DOHH2 (cell line): ENCODE measurements at regions not wholly inside any gene's neighbourhood (a gene's known extent, or its start where the extent isn't known, plus 50 kb on each side); places are given as distances from the start of the nearest gene placed in this dataset.

Experiments
- H3F3A ChIP-seq: fragments of 200-600 bp; sonication (generic), shearing (Covaris generic); 2 replicates; pipeline ENCODE4 v1.6.0; 2016; ENCODE audit warnings: antibody characterized with exemption, mild to moderate bottlenecking; ENCODE audit not compliant: control insufficient read depth, insufficient read depth
- H3K27ac ChIP-seq: fragments of 200-600 bp; sonication (generic); 2 replicates; pipeline ENCODE4 v1.5.1; 2014; ENCODE audit warnings: low read depth, mild to moderate bottlenecking, low read length, moderate library complexity
- H3K27me3 ChIP-seq: fragments of 200-600 bp; sonication (generic); 2 replicates; pipeline ENCODE4 v1.6.1; 2014; ENCODE audit warnings: mild to moderate bottlenecking, low read length, mixed read lengths; ENCODE audit not compliant: control insufficient read depth
- H3K36me3 ChIP-seq: fragments of 200-600 bp; sonication (generic); 2 replicates; pipeline ENCODE4 v1.6.1; 2014; ENCODE audit warnings: mild to moderate bottlenecking, low read length, moderate library complexity, mixed read lengths; ENCODE audit not compliant: control insufficient read depth
- H3K4me1 ChIP-seq: fragments of 200-600 bp; sonication (generic); 2 replicates; pipeline ENCODE4 v1.6.1; 2014; ENCODE audit warnings: mild to moderate bottlenecking, low read length, mixed read lengths; ENCODE audit not compliant: control insufficient read depth
- H3K4me2 ChIP-seq: fragments of 200-600 bp; sonication (generic); 2 replicates; pipeline ENCODE4 v1.6.0; 2014; ENCODE audit warnings: mild to moderate bottlenecking, low read length, moderate library complexity
- H3K4me3 ChIP-seq: fragments of 200-600 bp; sonication (generic); 2 replicates; pipeline ENCODE4 v1.5.1; 2014; ENCODE audit warnings: mild to moderate bottlenecking, low read length, mixed read lengths
- H3K79me2 ChIP-seq: fragments of 200-600 bp; sonication (generic); 2 replicates; pipeline ENCODE4 v1.6.1; 2014; ENCODE audit warnings: mild to moderate bottlenecking, low read length, mixed read lengths; ENCODE audit not compliant: control insufficient read depth
- H3K9me2 ChIP-seq: fragments of 200-600 bp; sonication (generic); replicated peaks from 2 replicates; pipeline ENCODE4 v1.6.1; 2014; ENCODE audit warnings: mild to moderate bottlenecking, low read length, mixed read lengths; ENCODE audit not compliant: control insufficient read depth
- H3K9me3 ChIP-seq: fragments of 200-600 bp; sonication (generic); 2 replicates; pipeline ENCODE4 v1.6.1; 2014; ENCODE audit warnings: antibody characterized with exemption, low read length, mixed read lengths; ENCODE audit not compliant: control insufficient read depth, insufficient read depth
- H4K20me1 ChIP-seq: fragments of 200-600 bp; sonication (generic); 2 replicates; pipeline ENCODE4 v1.6.0; 2014; ENCODE audit warnings: low read depth, mild to moderate bottlenecking, antibody characterized with exemption, low read length, moderate library complexity; ENCODE audit not compliant: control insufficient read depth, insufficient read depth
- EZH2phosphoT487 ChIP-seq: fragments of 200-600 bp; sonication (generic); IDR thresholded peaks from 2 replicates; pipeline ENCODE4 v1.6.1; 2017; ENCODE audit warnings: borderline replicate concordance, mild to moderate bottlenecking, antibody characterized with exemption, low read length, moderate library complexity, mixed read lengths
- TF ChIP-seq, protein P1 (sequence below): fragments of 200-600 bp; sonication (generic); IDR thresholded peaks from one replicate; pipeline ENCODE4 v1.5.1; 2014; ENCODE audit warnings: antibody characterized with exemption, mild to moderate bottlenecking, low read depth, low read length; ENCODE audit not compliant: poor library complexity, severe bottlenecking

DNA sequence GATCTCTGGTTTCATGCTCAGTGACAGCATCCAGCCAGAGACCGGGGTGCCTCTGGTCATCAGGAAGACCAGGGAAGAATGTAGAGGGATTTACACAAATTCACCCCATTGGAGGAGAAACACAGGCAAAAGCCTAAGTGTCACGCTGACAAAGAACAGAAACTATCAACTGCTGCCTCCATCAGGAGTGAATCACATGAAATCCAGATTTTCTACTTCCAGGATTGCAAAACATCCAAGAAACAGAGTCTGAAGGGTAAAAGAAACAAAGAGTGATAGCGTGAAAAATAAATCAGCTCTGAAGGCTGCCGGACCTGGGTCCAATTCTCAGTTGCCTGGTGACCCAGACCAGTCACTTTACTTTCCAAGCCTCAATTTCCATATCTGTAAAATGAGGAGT is 136.1 kb upstream of the MAP1LC3B2 start:
- TF ChIP-seq EZH2phosphoT487: no peak
- TF ChIP-seq, protein P1, sequence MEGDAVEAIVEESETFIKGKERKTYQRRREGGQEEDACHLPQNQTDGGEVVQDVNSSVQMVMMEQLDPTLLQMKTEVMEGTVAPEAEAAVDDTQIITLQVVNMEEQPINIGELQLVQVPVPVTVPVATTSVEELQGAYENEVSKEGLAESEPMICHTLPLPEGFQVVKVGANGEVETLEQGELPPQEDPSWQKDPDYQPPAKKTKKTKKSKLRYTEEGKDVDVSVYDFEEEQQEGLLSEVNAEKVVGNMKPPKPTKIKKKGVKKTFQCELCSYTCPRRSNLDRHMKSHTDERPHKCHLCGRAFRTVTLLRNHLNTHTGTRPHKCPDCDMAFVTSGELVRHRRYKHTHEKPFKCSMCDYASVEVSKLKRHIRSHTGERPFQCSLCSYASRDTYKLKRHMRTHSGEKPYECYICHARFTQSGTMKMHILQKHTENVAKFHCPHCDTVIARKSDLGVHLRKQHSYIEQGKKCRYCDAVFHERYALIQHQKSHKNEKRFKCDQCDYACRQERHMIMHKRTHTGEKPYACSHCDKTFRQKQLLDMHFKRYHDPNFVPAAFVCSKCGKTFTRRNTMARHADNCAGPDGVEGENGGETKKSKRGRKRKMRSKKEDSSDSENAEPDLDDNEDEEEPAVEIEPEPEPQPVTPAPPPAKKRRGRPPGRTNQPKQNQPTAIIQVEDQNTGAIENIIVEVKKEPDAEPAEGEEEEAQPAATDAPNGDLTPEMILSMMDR: no peak

DNA sequence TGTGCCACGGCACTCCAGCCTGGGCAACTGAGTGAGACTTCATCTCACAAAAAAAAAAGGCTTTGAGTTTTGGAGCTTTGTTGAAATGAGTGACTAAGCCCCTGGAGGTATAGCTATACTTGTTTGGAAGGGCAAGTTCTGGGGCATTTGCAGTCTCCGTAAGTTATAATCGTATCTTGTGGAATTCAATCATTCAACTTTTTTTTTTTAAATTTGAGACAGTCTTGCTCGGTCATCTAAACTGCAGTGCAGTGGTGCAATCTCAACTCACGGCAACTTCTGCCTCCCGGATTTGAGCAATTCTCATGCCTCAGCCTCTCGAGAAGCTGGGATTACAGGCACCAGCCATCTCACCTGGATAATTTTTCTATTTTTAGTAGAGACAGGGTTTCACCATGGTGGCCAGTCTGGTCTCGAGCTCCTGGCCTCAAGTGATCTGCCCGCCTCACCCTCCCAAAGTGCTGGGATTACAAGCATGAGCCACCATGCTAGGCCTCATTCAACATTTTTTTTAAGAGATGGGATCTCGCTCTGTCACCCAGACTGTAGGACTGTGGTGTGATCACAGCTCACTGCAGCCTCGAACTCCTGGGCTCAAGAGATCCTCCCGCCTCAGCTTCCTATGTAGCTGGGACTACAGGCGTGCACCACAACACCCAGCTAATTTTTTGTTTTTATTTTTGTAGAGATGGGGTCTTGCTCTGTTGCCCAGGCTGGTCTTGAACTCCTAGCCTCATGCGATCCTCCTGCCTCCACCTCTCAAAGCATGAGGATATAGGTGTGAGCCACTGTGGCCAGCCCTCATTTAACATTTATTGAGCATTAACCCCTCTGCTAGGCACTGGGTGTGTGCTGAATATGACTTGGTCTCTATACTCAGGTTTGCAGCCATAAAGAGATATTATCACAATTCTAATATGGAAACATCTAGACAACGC is 133.7 kb upstream of the MAP1LC3B2 start:
- Histone ChIP-seq H3K9me2 (no peaks in the 10 kb centered on the region), H3K9me3 (no peaks in the 10 kb centered on the region; the same call in 1 of the 2 replicates), H4K20me1 (no peaks in the 10 kb centered on the region), H3K79me2 (no peaks in the 10 kb centered on the region), H3K27me3 (no peaks in the 10 kb centered on the region), H3F3A (no peaks in the 10 kb centered on the region), H3K4me1 (no peaks in the 10 kb centered on the region), H3K4me3 (no peak overlapping the region), H3K27ac (no peak overlapping the region), H3K4me2 (no peak overlapping the region), H3K36me3 (no peaks in the 10 kb centered on the region)
- TF ChIP-seq EZH2phosphoT487: no peak
- TF ChIP-seq, protein P1: no peak

More for the DNA sequence above, 136.1 kb upstream of the MAP1LC3B2 start:
- Histone ChIP-seq H3K4me1 (no peaks in the 10 kb centered on the region), H3K9me2 (no peaks in the 10 kb centered on the region), H3K36me3 (no peaks in the 10 kb centered on the region), H3K79me2 (no peaks in the 10 kb centered on the region), H3K4me2 (no peak overlapping the region), H3K27me3 (no peaks in the 10 kb centered on the region), H3K27ac (no peak overlapping the region), H3K9me3 (no peaks in the 10 kb centered on the region; the same call in 1 of the 2 replicates), H4K20me1 (no peaks in the 10 kb centered on the region), H3F3A (no peaks in the 10 kb centered on the region), H3K4me3 (no peak overlapping the region)

DNA sequence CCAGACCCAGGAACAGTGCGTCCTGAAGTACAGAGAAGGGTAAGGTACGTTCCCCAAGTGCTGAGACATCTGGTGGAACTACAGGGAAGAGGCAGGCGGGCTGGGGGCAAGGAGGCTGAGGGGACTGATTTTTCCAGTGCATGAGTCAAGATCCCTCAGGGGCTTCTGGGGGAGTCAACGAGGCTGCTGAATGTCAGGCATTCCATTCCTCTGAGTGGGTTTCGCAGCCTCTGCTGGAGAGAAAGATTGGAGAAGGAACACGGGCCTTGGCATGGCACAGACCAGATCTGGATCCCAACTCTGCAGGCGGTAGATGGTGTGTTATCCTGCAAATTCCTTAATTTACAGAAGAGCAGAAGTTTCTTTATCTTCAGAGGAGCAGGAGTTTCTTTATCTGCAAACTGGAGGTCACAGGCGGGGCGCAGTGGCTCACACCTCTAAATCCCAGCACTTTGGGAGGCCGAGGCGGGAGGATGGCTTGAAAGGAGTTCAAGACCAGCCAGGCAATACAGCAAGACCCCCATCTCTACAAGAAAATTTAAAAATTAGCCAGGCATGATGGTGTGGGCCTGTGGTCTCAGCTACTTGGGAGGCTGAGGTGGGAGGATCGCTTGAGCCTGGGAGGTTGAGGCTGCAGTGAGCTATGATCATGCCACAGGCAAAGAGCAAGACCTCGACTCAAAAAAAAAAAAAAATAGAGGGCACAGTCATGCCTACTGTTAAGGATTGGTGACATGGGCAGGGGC is 132.6 kb upstream of the MAP1LC3B2 start:
- Histone ChIP-seq H3K9me3 (no peaks in the 10 kb centered on the region; the same call in 1 of the 2 replicates), H3K27ac (no peak overlapping the region)

More for the DNA sequence above, 132.6 kb upstream of the MAP1LC3B2 start:
- H3K79me2 ChIP-seq: no peaks in the 10 kb centered on the region
- no peaks in the 10 kb centered on the region for H3K4me1 ChIP-seq
- no peak overlapping the region for H3K4me3 ChIP-seq
- TF ChIP-seq, protein P1: no peak
- no peak for TF ChIP-seq EZH2phosphoT487
- H3K4me2 ChIP-seq: no peak overlapping the region
- H3K9me2 ChIP-seq: no peaks in the 10 kb centered on the region
- H4K20me1 ChIP-seq: no peaks in the 10 kb centered on the region
- no peaks in the 10 kb centered on the region for H3K36me3 ChIP-seq
- no peaks in the 10 kb centered on the region for H3F3A ChIP-seq
- no peaks in the 10 kb centered on the region for H3K27me3 ChIP-seq
